ENCODE measurements at regions not wholly inside any gene's neighbourhood (a gene's known extent, or its start where the extent isn't known, plus 50 kb on each side); places are given as distances from the start of the nearest gene placed in this dataset.

- Histone ChIP-seq H3K36me3 (ENCODE audit: low read depth) (no peaks in the 10 kb centered on the region), H2AFZ (no peak overlapping the region), H3F3A (ENCODE audit: insufficient read depth, low read depth) (no peaks in the 10 kb centered on the region; the same call in 1 of the 2 replicates), H3K9me3 (ENCODE audit: insufficient read depth, low read depth) (no peaks in the 10 kb centered on the region), H4K20me1 (ENCODE audit: insufficient read depth) (no peaks in the 10 kb centered on the region), H3K27me3 (ENCODE audit: insufficient read depth, low read depth) (no peaks in the 10 kb centered on the region), H3K4me1 (replicated peaks; ENCODE audit: insufficient read depth) (no peaks in the 10 kb centered on the region), H3K4me2 (no peak overlapping the region), H3K27ac (no peak overlapping the region), H3K4me3 (no peak overlapping the region), H3K9me2 (ENCODE audit: insufficient read depth) (no peaks in the 10 kb centered on the region), H3K79me2 (ENCODE audit: low read depth) (no peaks in the 10 kb centered on the region)
- no peak for DNase-seq
- intact Hi-C loops (cut with micrococcal nuclease; ENCODE audit: unreplicated experiment) = loop anchor here (5.0 kb wide), 1 partner anchor 177 kb away; no protein-coding TSS in a partner anchor
- TF ChIP-seq EZH2 (IDR thresholded peaks at IDR 0.05; ENCODE audit: low read depth) (no peak), CTCF (conservative IDR thresholded peaks at IDR 0.05) (no peak)
- no TSS peak for BruUV-seq (replicated peaks)
- POLR2A ChIA-PET (ENCODE audit: unreplicated experiment) = no interaction called here
- CTCF ChIA-PET = no interaction called here
Observed at GRCh38 chr6:14464055-14464454, 346.5 kb downstream of the CD83 start.

- ChIA-PET CTCF (no interaction called here), POLR2A (ENCODE audit: unreplicated experiment) (no interaction called here)
- no peak for TF ChIP-seq CTCF (conservative IDR thresholded peaks at IDR 0.05)
- TF ChIP-seq EZH2 (IDR thresholded peaks at IDR 0.05; ENCODE audit: low read depth) = no peak
- Histone ChIP-seq H3K36me3 (ENCODE audit: low read depth) (no peaks in the 10 kb centered on the region), H4K20me1 (ENCODE audit: insufficient read depth) (no peaks in the 10 kb centered on the region), H3K27me3 (ENCODE audit: insufficient read depth, low read depth) (no peaks in the 10 kb centered on the region), H3K9me2 (ENCODE audit: insufficient read depth) (no peaks in the 10 kb centered on the region), H2AFZ (no peak overlapping the region), H3K9me3 (ENCODE audit: insufficient read depth, low read depth) (no peaks in the 10 kb centered on the region), H3K4me2 (no peak overlapping the region), H3K4me1 (replicated peaks; ENCODE audit: insufficient read depth) (no peaks in the 10 kb centered on the region), H3K79me2 (ENCODE audit: low read depth) (no peaks in the 10 kb centered on the region), H3K4me3 (no peak overlapping the region), H3F3A (ENCODE audit: insufficient read depth, low read depth) (no peaks in the 10 kb centered on the region; the same call in 1 of the 2 replicates), H3K27ac (no peak overlapping the region)
- no peak for DNase-seq
- no TSS peak for BruUV-seq (replicated peaks)
- intact Hi-C loops (cut with micrococcal nuclease; ENCODE audit: unreplicated experiment) = loop anchor here (5.0 kb wide), 1 partner anchor 177 kb away; no protein-coding TSS in a partner anchor
Observed at GRCh38 chr6:14464716-14465115, 347.1 kb downstream of the CD83 start.

- POLR2A ChIA-PET (ENCODE audit: unreplicated experiment) = interaction anchor here (0.8 kb wide), 1 partner anchor 60 kb away, joined by 12 read pairs; no protein-coding TSS in a partner anchor
- CTCF ChIA-PET = no interaction called here
- no TSS peak for BruUV-seq (replicated peaks)
Observed at GRCh38 chr6:14466278-14466677, 348.7 kb downstream of the CD83 start.

More at GRCh38 chr6:14466278-14466677, 348.7 kb downstream of the CD83 start:
- no peaks in the 10 kb centered on the region for H4K20me1 ChIP-seq (ENCODE audit: insufficient read depth)
- H3K36me3 ChIP-seq (ENCODE audit: low read depth) = no peaks in the 10 kb centered on the region
- H3K4me2 ChIP-seq = no peak overlapping the region
- H3K4me3 ChIP-seq = no peak overlapping the region
- no peaks in the 10 kb centered on the region for H3K4me1 ChIP-seq (replicated peaks; ENCODE audit: insufficient read depth)
- no peak overlapping the region for H2AFZ ChIP-seq
- intact Hi-C loops (cut with micrococcal nuclease; ENCODE audit: unreplicated experiment) = no loop called here
- TF ChIP-seq CTCF (conservative IDR thresholded peaks at IDR 0.05) (no peak), EZH2 (IDR thresholded peaks at IDR 0.05; ENCODE audit: low read depth) (no peak)
- no peaks in the 10 kb centered on the region for H3K9me3 ChIP-seq (ENCODE audit: insufficient read depth, low read depth)
- no peaks in the 10 kb centered on the region; the same call in 1 of the 2 replicates for H3F3A ChIP-seq (ENCODE audit: insufficient read depth, low read depth)
- H3K27me3 ChIP-seq (ENCODE audit: insufficient read depth, low read depth) = no peaks in the 10 kb centered on the region
- no peaks in the 10 kb centered on the region for H3K79me2 ChIP-seq (ENCODE audit: low read depth)
- H3K9me2 ChIP-seq (ENCODE audit: insufficient read depth) = no peaks in the 10 kb centered on the region
- DNase-seq = no peak
- H3K27ac ChIP-seq = no peak overlapping the region
